CD4-positive, alpha-beta T cell treated with Interleukin-15 for 4 hours (primary cell): ENCODE measurements at regions not wholly inside any gene's neighbourhood (a gene's known extent, or its start where the extent isn't known, plus 50 kb on each side); places are given as distances from the start of the nearest gene placed in this dataset.

Experiments used
- DNase-seq: peaks from one replicate; pipeline ENCODE4 v3.0.0-alpha.2; 2020; ENCODE audit warnings: low spot score

GRCh38 chr10:61318429-61318828 lies 134.8 kb downstream of the TMEM26 start:
- DNase-seq: no peak

- DNase-seq: no peak
Observed at GRCh38 chr10:61317706-61318105, 135.5 kb downstream of the TMEM26 start.

GRCh38 chr10:61316676-61317265 lies 136.4 kb downstream of the TMEM26 start:
- no peak for DNase-seq

GRCh38 chr10:61314273-61314672 lies 138.9 kb downstream of the TMEM26 start:
- no peak for DNase-seq

GRCh38 chr10:61313460-61313859 lies 139.7 kb downstream of the TMEM26 start:
- no peak for DNase-seq

- DNase-seq: no peak
Observed at GRCh38 chr10:61304746-61305145, 148.4 kb downstream of the TMEM26 start.

- DNase-seq: no peak
Observed at GRCh38 chr10:61302124-61302523, 151.1 kb downstream of the TMEM26 start.

GRCh38 chr10:61301575-61301974 lies 151.6 kb downstream of the TMEM26 start:
- no peak for DNase-seq

- no peak for DNase-seq
Observed at GRCh38 chr10:61299841-61300240, 153.3 kb downstream of the TMEM26 start.

- no peak for DNase-seq
Observed at GRCh38 chr10:61299156-61299555, 154.0 kb downstream of the TMEM26 start.

GRCh38 chr10:61298194-61298593 lies 155.0 kb downstream of the TMEM26 start:
- DNase-seq: no peak

GRCh38 chr10:61296161-61296560 lies 157.0 kb downstream of the TMEM26 start:
- no peak for DNase-seq

- DNase-seq: no peak
Observed at GRCh38 chr10:61294131-61294530, 159.1 kb downstream of the TMEM26 start.

GRCh38 chr10:61289813-61290212 lies 163.4 kb downstream of the TMEM26 start:
- DNase-seq: no peak

GRCh38 chr10:61286686-61287085 lies 166.5 kb downstream of the TMEM26 start:
- peak; percentile 25 for DNase-seq

- no peak for DNase-seq
Observed at GRCh38 chr10:61285749-61286148, 167.4 kb downstream of the TMEM26 start.

GRCh38 chr10:61284222-61284890 lies 168.8 kb downstream of the TMEM26 start:
- DNase-seq: peak; percentile 48

GRCh38 chr10:61283481-61284221 lies 169.5 kb downstream of the TMEM26 start:
- DNase-seq: no peak

GRCh38 chr10:61283066-61283465 lies 170.1 kb downstream of the TMEM26 start:
- no peak for DNase-seq

- DNase-seq: no peak
Observed at GRCh38 chr10:61280303-61280702, 172.9 kb downstream of the TMEM26 start.

GRCh38 chr10:61279400-61279799 lies 173.8 kb downstream of the TMEM26 start:
- DNase-seq: no peak

GRCh38 chr10:61278556-61278955 lies 174.6 kb downstream of the TMEM26 start:
- no peak for DNase-seq

GRCh38 chr10:61272781-61273180 lies 180.4 kb downstream of the TMEM26 start:
- no peak for DNase-seq
